K562 (cell line): ENCODE measurements at regions not wholly inside any gene's neighbourhood (a gene's known extent, or its start where the extent isn't known, plus 50 kb on each side); places are given as distances from the start of the nearest gene placed in this dataset.

Source experiments
- ATAC-seq: fragments of 200-7000 bp; cut with Tn5 transposase; 3 replicates; pipeline ENCODE4 v1.9.1; 2020; ENCODE audit warnings: moderate library complexity
- BruUV-seq: library from RNA; stranded (reverse); fragments of 400-500 nt; replicated peaks from 2 replicates; lab custom pipeline; 2021; lab: Mats Ljungman, UMichigan
- CTCF ChIA-PET: fragments of 300-600 bp; formaldehyde crosslinking; extraction: SDS; loops from one replicate; lab custom pipeline; 2021; ENCODE audit warnings: low intra/inter-chr PET ratio; lab: Yijun Ruan, JAX
- POLR2A ChIA-PET: fragments of 300-600, 350-650 bp; sonication (Branson Sonifier 250); formaldehyde crosslinking; extraction: SDS; loops from one replicate; lab custom pipeline; 2021; ENCODE audit warnings: antibody characterized with exemption, inconsistent platforms; lab: Yijun Ruan, JAX
- DNase-seq, 4 experiments: peaks; one replicate each; pipeline versions ENCODE4 v3.0.0 to v3.0.0-alpha.2; 2011 to 2018; ENCODE audit warnings: low spot score in 3 of 4, mixed read lengths in 3 of 4; ENCODE audit errors: extremely low read depth in 1 of 4
- FAIRE-seq: peaks from 2 replicates; lab custom pipeline; 2011; peaks lifted over from hg19 to GRCh38; lab: Jason Lieb, UNC
- H2AFZ ChIP-seq: 2 replicates; pipeline ENCODE4 v1.6.0; 2011; ENCODE audit warnings: low read depth, low read length, control low read depth, inconsistent platforms
- H3K27ac ChIP-seq: fragments of 200-600 bp; 3 replicates; pipeline ENCODE4 v1.8.0; 2011; ENCODE audit warnings: low read depth, mild to moderate bottlenecking, control low read depth, inconsistent platforms, low read length, moderate library complexity, mixed read lengths; ENCODE audit errors: extremely low read depth
- H3K27me3 ChIP-seq, 2 experiments: fragments of 300-600 bp in 1 of 2; 2 replicates in 1 of 2; 3 replicates in 1 of 2; pipeline versions ENCODE4 v1.6.0 to v1.8.0; 2011; ENCODE audit warnings: inconsistent platforms in 2 of 2, low read length in 2 of 2, mild to moderate bottlenecking in 1 of 2, mixed read lengths in 1 of 2, moderate library complexity in 1 of 2; ENCODE audit not compliant: control insufficient read depth in 2 of 2, insufficient read depth in 2 of 2
- H3K36me3 ChIP-seq: fragments of 300-600 bp; 3 replicates; pipeline ENCODE4 v1.8.0; 2011; ENCODE audit warnings: mild to moderate bottlenecking, low read length, inconsistent platforms; ENCODE audit not compliant: control insufficient read depth, insufficient read depth
- H3K4me1 ChIP-seq, 2 experiments: fragments of 200-600 bp in 1 of 2; replicated peaks in 1 of 2; 2 replicates in 1 of 2; 3 replicates in 1 of 2; pipeline versions ENCODE4 v1.5.1 to v1.8.0; 2011; ENCODE audit warnings: inconsistent platforms in 2 of 2, low read length in 2 of 2, mild to moderate bottlenecking in 1 of 2, mixed read lengths in 1 of 2, moderate library complexity in 1 of 2; ENCODE audit not compliant: control insufficient read depth in 2 of 2, insufficient read depth in 2 of 2
- H3K4me2 ChIP-seq: 2 replicates; pipeline ENCODE4 v1.6.1; 2011; ENCODE audit warnings: low read length, control low read depth, inconsistent platforms, mixed read lengths; ENCODE audit not compliant: insufficient read depth
- H3K4me3 ChIP-seq: fragments of 200-600 bp; sonication (generic), shearing (Covaris generic); 2 replicates; pipeline ENCODE4 v1.5.1; 2016; ENCODE audit warnings: control low read depth, inconsistent platforms
- H3K79me2 ChIP-seq: fragments of 200-600 bp; 3 replicates; pipeline ENCODE4 v1.8.0; 2011; ENCODE audit warnings: low read length, inconsistent platforms; ENCODE audit not compliant: control insufficient read depth, insufficient read depth
- H3K9ac ChIP-seq, 2 experiments: 2 replicates each; pipeline versions ENCODE4 v1.6.0 to v1.6.1; 2011; ENCODE audit warnings: low read depth in 2 of 2, low read length in 2 of 2, control low read depth in 1 of 2, inconsistent platforms in 1 of 2, mild to moderate bottlenecking in 1 of 2, mixed read lengths in 1 of 2; ENCODE audit not compliant: insufficient read depth in 1 of 2
- H3K9me1 ChIP-seq: one replicate; pipeline ENCODE4 v1.6.0; 2011; ENCODE audit warnings: inconsistent platforms, mild to moderate bottlenecking, low read length, moderate library complexity; ENCODE audit not compliant: control insufficient read depth, insufficient read depth
- H3K9me3 ChIP-seq: replicated peaks from 2 replicates; pipeline ENCODE4 v1.5.1; 2011; ENCODE audit warnings: low read depth, low read length, inconsistent platforms; ENCODE audit not compliant: control insufficient read depth, insufficient read depth
- H4K20me1 ChIP-seq: replicated peaks from 2 replicates; pipeline ENCODE4 v1.6.1; 2011; ENCODE audit warnings: low read length, inconsistent platforms, mixed read lengths; ENCODE audit not compliant: control insufficient read depth, insufficient read depth
- KDM5B ChIP-seq: fragments of 200-600 bp; sonication (generic); IDR thresholded peaks from 2 replicates; pipeline ENCODE4 v1.6.1; 2012; ENCODE audit warnings: low read depth, mild to moderate bottlenecking, moderate library complexity, low read length, control low read depth, inconsistent platforms; ENCODE audit not compliant: insufficient replicate concordance
- MAZ ChIP-seq, 2 experiments: fragments of 450-650 bp in 1 of 2; sonication (generic) in 1 of 2; formaldehyde crosslinking; IDR thresholded peaks in 1 of 2; conservative IDR thresholded peaks in 1 of 2; 2 replicates each; pipeline versions ENCODE4 v1.4.0 to v1.5.0; 2020; ENCODE audit warnings: mild to moderate bottlenecking in 1 of 2, missing genetic modification reagents in 1 of 2
- MGA ChIP-seq: fragments of 450-650 bp; IDR thresholded peaks from 2 replicates; pipeline ENCODE4 v1.6.1; 2016; ENCODE audit warnings: mild to moderate bottlenecking, moderate library complexity
- POU5F1 ChIP-seq: fragments of 150-350 bp; IDR thresholded peaks from 2 replicates; pipeline ENCODE4 v1.6.1; 2014; ENCODE audit warnings: borderline replicate concordance, low read length, low read depth, mild to moderate bottlenecking; ENCODE audit not compliant: partially characterized antibody
- TEAD1 ChIP-seq, 2 experiments: fragments of 450-650 bp in 1 of 2; sonication (generic) in 1 of 2; formaldehyde crosslinking; IDR thresholded peaks; 2 replicates each; pipeline versions ENCODE4 v1.4.0 to v1.8.0; 2020 to 2022; ENCODE audit warnings: mild to moderate bottlenecking in 2 of 2, missing genetic modification reagents in 1 of 2
- WGBS: fragments of 100-300 bp; shearing (Covaris generic); methylation state at CpG from one replicate; pipeline ENCODE4 v1.1.6; 2016; ENCODE audit warnings: low coverage, mixed read lengths; ENCODE audit not compliant: insufficient coverage; ENCODE audit errors: missing lambda C conversion rate; 5-methylcytosine and 5-hydroxymethylcytosine counted together
- in situ Hi-C: fragments of 300-500 bp; cut with MboI; formaldehyde crosslinking; loops from 4 replicates; pipeline ENCODE4 v1.15.0; 2018; ENCODE audit warnings: inconsistent platforms, mixed read lengths
- intact Hi-C: fragments of 100-400 bp; cut with micrococcal nuclease; formaldehyde crosslinking; loops from 2 replicates; pipeline ENCODE4 v1.14.2; 2022
- TF ChIP-seq, protein P1 (sequence below): fragments of 250-450 bp; sonication (Bioruptor Pico); IDR thresholded peaks from 2 replicates; pipeline ENCODE4 v1.8.0; 2022; ENCODE audit warnings: inconsistent platforms

DNA sequence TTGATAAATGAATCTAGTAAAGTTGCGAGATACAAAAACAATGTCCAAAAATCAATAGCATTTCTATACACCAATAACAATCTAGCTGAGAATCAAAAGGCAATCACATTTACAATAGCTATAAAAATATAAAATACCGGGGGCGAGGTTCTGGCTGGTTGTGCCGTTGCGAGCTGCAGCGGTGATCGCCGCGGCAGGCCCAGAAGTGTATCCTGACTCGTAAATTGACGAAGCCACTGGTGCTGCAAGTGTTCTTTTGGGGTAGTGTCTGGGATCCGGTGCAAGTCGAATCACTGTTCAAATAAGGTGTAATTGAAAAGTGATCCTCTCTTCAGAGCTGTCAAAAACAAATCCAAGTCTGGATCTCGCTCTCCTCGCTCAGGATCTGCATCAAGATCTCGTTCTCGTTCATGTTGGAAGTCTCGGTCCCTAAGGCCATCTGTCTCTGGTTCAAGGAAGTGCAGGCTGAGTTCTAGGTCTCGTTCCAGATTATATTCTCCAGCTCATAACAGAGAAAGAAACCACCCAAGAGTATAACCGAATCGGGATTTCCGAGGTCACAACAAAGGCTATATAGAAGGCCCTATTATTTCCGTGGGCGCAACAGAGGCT is 80.1 kb upstream of the STT3B start:
- Histone ChIP-seq H3K4me1 (peaks cover 3 to 6% of the 10 kb centered on the region in 2 experiments; a peak in 3 of 5 replicates), H2AFZ (peak overlapping the region; percentile 56), H3K27me3 (peaks cover 16 to 21% of the 10 kb centered on the region in 2 experiments), H4K20me1 (no peaks in the 10 kb centered on the region), H3K9ac (peak overlapping the region in 1 of 2 experiments; percentile 47; a peak in 1 of 4 replicates), H3K36me3 (no peaks in the 10 kb centered on the region), H3K9me1 (no peaks in the 10 kb centered on the region), H3K4me2 (peak overlapping the region; percentile 69), H3K27ac (no peak overlapping the region), H3K9me3 (no peaks in the 10 kb centered on the region), H3K79me2 (no peaks in the 10 kb centered on the region), H3K4me3 (0 out of 2 replicates have a peak overlapping the region, but pooled peaks have one; percentile 11)
- 15% methylated on average over 24 of the region's 24 CpGs for WGBS
- POLR2A ChIA-PET, result interaction anchor here (0.6 to 1.5 kb wide), 4 partner anchors 10 to 259 kb away, joined by 3 to 6 read pairs (median 4); no protein-coding TSS in a partner anchor
- ATAC-seq (peak; percentile 82), DNase-seq (peak in 2 of 4 experiments; percentile 23 to 63), FAIRE-seq (peak; percentile 71)
- in situ Hi-C loops, result no loop called here
- intact Hi-C loops, result loop anchor here (5.0 to 10.0 kb wide), 2 partner anchors 80 to 312 kb away; partner anchors contain the start of gene STT3B
- CTCF ChIA-PET, result no interaction called here
- no TSS peak for BruUV-seq
- TF ChIP-seq MAZ (CRISPR knock-in tag; conservative IDR thresholded peaks at IDR 0.05 in 1 of 2, IDR thresholded peaks at IDR 0.05 in 1 of 2) (peak in 1 of 2 experiments; percentile 13; a peak in 1 of 4 replicates), TEAD1 (CRISPR knock-in tag; IDR thresholded peaks at IDR 0.05) (0 out of 4 replicates have a peak, but pooled peaks of 1 of the 2 experiments have one; percentile 13), POU5F1 (no peak), KDM5B (no peak), MGA (peak; percentile 62)
- TF ChIP-seq, protein P1, sequence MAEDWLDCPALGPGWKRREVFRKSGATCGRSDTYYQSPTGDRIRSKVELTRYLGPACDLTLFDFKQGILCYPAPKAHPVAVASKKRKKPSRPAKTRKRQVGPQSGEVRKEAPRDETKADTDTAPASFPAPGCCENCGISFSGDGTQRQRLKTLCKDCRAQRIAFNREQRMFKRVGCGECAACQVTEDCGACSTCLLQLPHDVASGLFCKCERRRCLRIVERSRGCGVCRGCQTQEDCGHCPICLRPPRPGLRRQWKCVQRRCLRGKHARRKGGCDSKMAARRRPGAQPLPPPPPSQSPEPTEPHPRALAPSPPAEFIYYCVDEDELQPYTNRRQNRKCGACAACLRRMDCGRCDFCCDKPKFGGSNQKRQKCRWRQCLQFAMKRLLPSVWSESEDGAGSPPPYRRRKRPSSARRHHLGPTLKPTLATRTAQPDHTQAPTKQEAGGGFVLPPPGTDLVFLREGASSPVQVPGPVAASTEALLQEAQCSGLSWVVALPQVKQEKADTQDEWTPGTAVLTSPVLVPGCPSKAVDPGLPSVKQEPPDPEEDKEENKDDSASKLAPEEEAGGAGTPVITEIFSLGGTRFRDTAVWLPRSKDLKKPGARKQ, result peak; percentile 74; the same call in 1 of the 2 replicates
